Hematopoietic multipotent progenitor cell (in vitro differentiated cells): ENCODE measurements at regions not wholly inside any gene's neighbourhood (a gene's known extent, or its start where the extent isn't known, plus 50 kb on each side); places are given as distances from the start of the nearest gene placed in this dataset.

Source experiments
- DNase-seq, 3 donors: peaks; one replicate each; pipeline ENCODE4 v3.0.0-alpha.2; 2011 to 2015; ENCODE audit warnings: low read depth in 2 of 3, low spot score in 2 of 3

GRCh38 chr3:28726840-28727239 is 378.2 kb upstream of the AZI2 start:
- DNase-seq: peak in 1 of 3 donors; percentile 8

GRCh38 chr3:28727307-28727706 is 378.7 kb upstream of the AZI2 start:
- DNase-seq: no peak

- DNase-seq: no peak
Observed at GRCh38 chr3:28738425-28738824, 389.8 kb upstream of the AZI2 start.

GRCh38 chr3:28739647-28740046 is 391.0 kb upstream of the AZI2 start:
- DNase-seq: no peak

- DNase-seq: no peak
Observed at GRCh38 chr3:28743271-28743670, 394.6 kb upstream of the AZI2 start.

GRCh38 chr3:28743831-28744230 is 395.2 kb upstream of the AZI2 start:
- DNase-seq: no peak

GRCh38 chr3:28745436-28745835 is 396.8 kb upstream of the AZI2 start:
- no peak for DNase-seq

GRCh38 chr3:28745916-28746617 is 397.4 kb upstream of the AZI2 start:
- DNase-seq: no peak

- no peak for DNase-seq
Observed at GRCh38 chr3:28746990-28747389, 398.4 kb upstream of the AZI2 start.

GRCh38 chr3:28751864-28752263 is 403.2 kb upstream of the AZI2 start:
- DNase-seq: no peak

GRCh38 chr3:28752290-28752689 is 403.7 kb upstream of the AZI2 start:
- DNase-seq: no peak

GRCh38 chr3:28756056-28756455 is 407.4 kb upstream of the AZI2 start:
- DNase-seq: no peak

- no peak for DNase-seq
Observed at GRCh38 chr3:28758115-28758514, 409.5 kb upstream of the AZI2 start.

GRCh38 chr3:28761375-28761774 is 412.8 kb upstream of the AZI2 start:
- no peak for DNase-seq

- no peak for DNase-seq
Observed at GRCh38 chr3:28765194-28765593, 416.6 kb upstream of the AZI2 start.

- DNase-seq: peak in 1 of 3 donors; percentile 15
Observed at GRCh38 chr3:28768439-28768838, 419.8 kb upstream of the AZI2 start.

- no peak for DNase-seq
Observed at GRCh38 chr3:28777806-28778475, 429.3 kb upstream of the AZI2 start.

GRCh38 chr3:28780480-28780879 is 431.9 kb upstream of the AZI2 start:
- no peak for DNase-seq

- no peak for DNase-seq
Observed at GRCh38 chr3:28781053-28781452, 432.4 kb upstream of the AZI2 start.

- no peak for DNase-seq
Observed at GRCh38 chr3:28786446-28786845, 437.8 kb upstream of the AZI2 start.

GRCh38 chr3:28788571-28788970 is 439.9 kb upstream of the AZI2 start:
- DNase-seq: no peak

- no peak for DNase-seq
Observed at GRCh38 chr3:28791713-28792255, 443.2 kb upstream of the AZI2 start.
